ENCODE measurements at regions not wholly inside any gene's neighbourhood (a gene's known extent, or its start where the extent isn't known, plus 50 kb on each side); places are given as distances from the start of the nearest gene placed in this dataset.
A peak's percentile ranks its signal among the peaks of the same experiment; 100 is the strongest.

DNA sequence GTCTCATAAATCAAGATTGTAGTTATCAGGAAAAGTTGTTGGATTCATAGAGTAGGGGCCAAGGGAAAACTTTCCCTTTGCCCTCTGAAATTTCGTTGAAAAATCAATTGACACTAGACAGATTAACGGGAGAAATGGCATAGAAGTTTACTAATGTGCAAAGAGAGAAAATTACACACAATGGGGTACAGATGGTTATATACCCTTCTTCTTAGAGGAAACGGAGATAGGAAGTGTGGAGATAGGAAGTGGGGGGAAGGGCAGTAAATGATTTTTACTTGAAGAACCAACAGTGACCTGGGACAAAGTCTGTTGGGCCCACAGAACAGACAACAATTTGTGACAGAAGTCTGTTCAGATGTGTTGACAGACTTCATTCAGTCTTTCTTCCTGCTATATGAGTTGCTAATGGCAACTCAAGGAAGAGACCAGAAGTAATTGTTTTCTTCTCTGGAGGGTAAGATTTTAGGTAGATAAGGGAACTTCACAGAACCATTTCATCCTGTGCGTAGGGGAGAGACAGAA lies 177.9 kb downstream of the C9orf152 start:
- no TSS peak for BruUV-seq (replicated peaks)
- Histone ChIP-seq H3K4me3 (replicated peaks in 1 of 3; ENCODE audit: insufficient read depth in 1 of 3, low read depth in 2 of 3, low read length in 3 of 3) (no peak overlapping the region; a peak in 1 of 6 replicates), H3K79me2 (ENCODE audit: insufficient read depth, low read length) (no peaks in the 10 kb centered on the region), H3K4me1 (ENCODE audit: insufficient read depth, low read length) (peaks cover 47% of the 10 kb centered on the region), H3K4me2 (ENCODE audit: low read depth, low read length) (peak overlapping the region; percentile 48), H3K27me3 (ENCODE audit: control insufficient read depth in 1 of 2, insufficient read depth in 2 of 2, low read length in 2 of 2) (no peaks in the 10 kb centered on the region; a peak in 1 of 5 replicates), H3K36me3 (replicated peaks in 1 of 2; ENCODE audit: control insufficient read depth in 1 of 2, insufficient read depth in 2 of 2, low read length in 2 of 2) (no peaks in the 10 kb centered on the region), H3K27ac (ENCODE audit: extremely low read length, insufficient read depth, low read length) (peak overlapping the region; percentile 79), H3K9ac (ENCODE audit: insufficient read depth, low read depth, low read length) (peak overlapping the region; percentile 6; the same call in 1 of the 2 replicates), H3K9me3 (ENCODE audit: low read length) (no peaks in the 10 kb centered on the region), H4K20me1 (ENCODE audit: insufficient read depth, low read length) (no peaks in the 10 kb centered on the region), H2AFZ (ENCODE audit: low read length) (no peak overlapping the region)
- DNase-seq (ENCODE audit: low spot score): no peak
- FAIRE-seq: no peak
- intact Hi-C loops (cut with micrococcal nuclease; ENCODE audit: unreplicated experiment): no loop called here
- in situ Hi-C loops (cut with HindIII; ENCODE audit: extremely low pct_ligation_motif_present, low pct_unique_long_range_greater_than_20kb): no loop called here
- ChIA-PET POLR2A (no interaction called here), CTCF (ENCODE audit: low intra/inter-chr PET ratio, low total read pairs) (no interaction called here)
- 7% methylated on average over 4 of the region's 4 CpGs for WGBS (ENCODE audit: low lambda C conversion rate)
- peak; percentile 34 for ATAC-seq
- TF ChIP-seq, protein P1, sequence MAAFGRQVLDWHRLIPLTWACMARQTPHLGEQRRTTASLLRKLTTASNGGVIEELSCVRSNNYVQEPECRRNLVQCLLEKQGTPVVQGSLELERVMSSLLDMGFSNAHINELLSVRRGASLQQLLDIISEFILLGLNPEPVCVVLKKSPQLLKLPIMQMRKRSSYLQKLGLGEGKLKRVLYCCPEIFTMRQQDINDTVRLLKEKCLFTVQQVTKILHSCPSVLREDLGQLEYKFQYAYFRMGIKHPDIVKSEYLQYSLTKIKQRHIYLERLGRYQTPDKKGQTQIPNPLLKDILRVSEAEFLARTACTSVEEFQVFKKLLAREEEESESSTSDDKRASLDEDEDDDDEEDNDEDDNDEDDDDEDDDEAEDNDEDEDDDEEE (CRISPR knock-in tag; IDR thresholded peaks at IDR 0.05): no peak
- TF ChIP-seq, protein P2, sequence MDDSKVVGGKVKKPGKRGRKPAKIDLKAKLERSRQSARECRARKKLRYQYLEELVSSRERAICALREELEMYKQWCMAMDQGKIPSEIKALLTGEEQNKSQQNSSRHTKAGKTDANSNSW (CRISPR knock-in tag; IDR thresholded peaks at IDR 0.05; ENCODE audit: borderline replicate concordance): no peak
- TF ChIP-seq EP300 (IDR thresholded peaks at IDR 0.05; ENCODE audit: low read depth in 2 of 2, low read length in 2 of 2): 0 out of 4 replicates have a peak, but pooled peaks of 1 of the 2 experiments have one; percentile 30
- no peak for TF ChIP-seq EP300 (CRISPR knock-in tag; IDR thresholded peaks at IDR 0.05; ENCODE audit: borderline replicate concordance)
- no peak for TF ChIP-seq IRX3 (CRISPR knock-in tag; IDR thresholded peaks at IDR 0.05; ENCODE audit: borderline replicate concordance, low read depth)
- no peak for TF ChIP-seq ZNF790 (CRISPR knock-in tag; IDR thresholded peaks at IDR 0.05; ENCODE audit: borderline replicate concordance)
- peak; percentile 63; the same call in 1 of the 2 replicates for TF ChIP-seq NFIC (IDR thresholded peaks at IDR 0.05; ENCODE audit: low read length)
- TF ChIP-seq RFX1 (IDR thresholded peaks at IDR 0.05): 0 out of 2 replicates have a peak, but pooled peaks have one; percentile 17
- TF ChIP-seq, protein P3, sequence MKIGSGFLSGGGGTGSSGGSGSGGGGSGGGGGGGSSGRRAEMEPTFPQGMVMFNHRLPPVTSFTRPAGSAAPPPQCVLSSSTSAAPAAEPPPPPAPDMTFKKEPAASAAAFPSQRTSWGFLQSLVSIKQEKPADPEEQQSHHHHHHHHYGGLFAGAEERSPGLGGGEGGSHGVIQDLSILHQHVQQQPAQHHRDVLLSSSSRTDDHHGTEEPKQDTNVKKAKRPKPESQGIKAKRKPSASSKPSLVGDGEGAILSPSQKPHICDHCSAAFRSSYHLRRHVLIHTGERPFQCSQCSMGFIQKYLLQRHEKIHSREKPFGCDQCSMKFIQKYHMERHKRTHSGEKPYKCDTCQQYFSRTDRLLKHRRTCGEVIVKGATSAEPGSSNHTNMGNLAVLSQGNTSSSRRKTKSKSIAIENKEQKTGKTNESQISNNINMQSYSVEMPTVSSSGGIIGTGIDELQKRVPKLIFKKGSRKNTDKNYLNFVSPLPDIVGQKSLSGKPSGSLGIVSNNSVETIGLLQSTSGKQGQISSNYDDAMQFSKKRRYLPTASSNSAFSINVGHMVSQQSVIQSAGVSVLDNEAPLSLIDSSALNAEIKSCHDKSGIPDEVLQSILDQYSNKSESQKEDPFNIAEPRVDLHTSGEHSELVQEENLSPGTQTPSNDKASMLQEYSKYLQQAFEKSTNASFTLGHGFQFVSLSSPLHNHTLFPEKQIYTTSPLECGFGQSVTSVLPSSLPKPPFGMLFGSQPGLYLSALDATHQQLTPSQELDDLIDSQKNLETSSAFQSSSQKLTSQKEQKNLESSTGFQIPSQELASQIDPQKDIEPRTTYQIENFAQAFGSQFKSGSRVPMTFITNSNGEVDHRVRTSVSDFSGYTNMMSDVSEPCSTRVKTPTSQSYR (CRISPR knock-in tag; IDR thresholded peaks at IDR 0.05; ENCODE audit: borderline replicate concordance): peak; percentile 59; the same call in 1 of the 2 replicates
- 0 out of 2 replicates have a peak, but pooled peaks have one; percentile 22 for TF ChIP-seq ATF1 (CRISPR knock-in tag; IDR thresholded peaks at IDR 0.05)
- TF ChIP-seq THAP11 (CRISPR knock-in tag; IDR thresholded peaks at IDR 0.05): 0 out of 2 replicates have a peak, but pooled peaks have one; percentile 7
- TF ChIP-seq SMARCC2 (IDR thresholded peaks at IDR 0.05): no peak
- TF ChIP-seq, protein P4, sequence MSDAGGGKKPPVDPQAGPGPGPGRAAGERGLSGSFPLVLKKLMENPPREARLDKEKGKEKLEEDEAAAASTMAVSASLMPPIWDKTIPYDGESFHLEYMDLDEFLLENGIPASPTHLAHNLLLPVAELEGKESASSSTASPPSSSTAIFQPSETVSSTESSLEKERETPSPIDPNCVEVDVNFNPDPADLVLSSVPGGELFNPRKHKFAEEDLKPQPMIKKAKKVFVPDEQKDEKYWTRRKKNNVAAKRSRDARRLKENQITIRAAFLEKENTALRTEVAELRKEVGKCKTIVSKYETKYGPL (CRISPR knock-in tag; IDR thresholded peaks at IDR 0.05): no peak
- TF ChIP-seq, protein P5, sequence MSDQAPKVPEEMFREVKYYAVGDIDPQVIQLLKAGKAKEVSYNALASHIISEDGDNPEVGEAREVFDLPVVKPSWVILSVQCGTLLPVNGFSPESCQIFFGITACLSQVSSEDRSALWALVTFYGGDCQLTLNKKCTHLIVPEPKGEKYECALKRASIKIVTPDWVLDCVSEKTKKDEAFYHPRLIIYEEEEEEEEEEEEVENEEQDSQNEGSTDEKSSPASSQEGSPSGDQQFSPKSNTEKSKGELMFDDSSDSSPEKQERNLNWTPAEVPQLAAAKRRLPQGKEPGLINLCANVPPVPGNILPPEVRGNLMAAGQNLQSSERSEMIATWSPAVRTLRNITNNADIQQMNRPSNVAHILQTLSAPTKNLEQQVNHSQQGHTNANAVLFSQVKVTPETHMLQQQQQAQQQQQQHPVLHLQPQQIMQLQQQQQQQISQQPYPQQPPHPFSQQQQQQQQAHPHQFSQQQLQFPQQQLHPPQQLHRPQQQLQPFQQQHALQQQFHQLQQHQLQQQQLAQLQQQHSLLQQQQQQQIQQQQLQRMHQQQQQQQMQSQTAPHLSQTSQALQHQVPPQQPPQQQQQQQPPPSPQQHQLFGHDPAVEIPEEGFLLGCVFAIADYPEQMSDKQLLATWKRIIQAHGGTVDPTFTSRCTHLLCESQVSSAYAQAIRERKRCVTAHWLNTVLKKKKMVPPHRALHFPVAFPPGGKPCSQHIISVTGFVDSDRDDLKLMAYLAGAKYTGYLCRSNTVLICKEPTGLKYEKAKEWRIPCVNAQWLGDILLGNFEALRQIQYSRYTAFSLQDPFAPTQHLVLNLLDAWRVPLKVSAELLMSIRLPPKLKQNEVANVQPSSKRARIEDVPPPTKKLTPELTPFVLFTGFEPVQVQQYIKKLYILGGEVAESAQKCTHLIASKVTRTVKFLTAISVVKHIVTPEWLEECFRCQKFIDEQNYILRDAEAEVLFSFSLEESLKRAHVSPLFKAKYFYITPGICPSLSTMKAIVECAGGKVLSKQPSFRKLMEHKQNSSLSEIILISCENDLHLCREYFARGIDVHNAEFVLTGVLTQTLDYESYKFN (CRISPR knock-in tag; conservative IDR thresholded peaks at IDR 0.05): peak; percentile 55
- peak; percentile 91 for TF ChIP-seq BCL6 (CRISPR knock-in tag; IDR thresholded peaks at IDR 0.05)
- peak; percentile 11; the same call in 1 of the 2 replicates for TF ChIP-seq RXRB (CRISPR knock-in tag; IDR thresholded peaks at IDR 0.05; ENCODE audit: borderline replicate concordance)
- TF ChIP-seq RARA (CRISPR knock-in tag; IDR thresholded peaks at IDR 0.05): peak; percentile 22; the same call in 1 of the 2 replicates
